ENCODE measurements at regions not wholly inside any gene's neighbourhood (a gene's known extent, or its start where the extent isn't known, plus 50 kb on each side); places are given as distances from the start of the nearest gene placed in this dataset.

GRCh38 chr2:139177041-139177440 lies 396.9 kb upstream of the NXPH2 start:
- TF ChIP-seq CTCF (IDR thresholded peaks at IDR 0.05; ENCODE audit: low read length) (no peak), EZH2 (IDR thresholded peaks at IDR 0.05; ENCODE audit: borderline replicate concordance, low read length) (no peak)

All from OCI-LY1 (cell line).